Esophagus muscularis mucosa (tissue), 3 donors: ENCODE measurements at regions not wholly inside any gene's neighbourhood (a gene's known extent, or its start where the extent isn't known, plus 50 kb on each side); places are given as distances from the start of the nearest gene placed in this dataset.

Experiments
- CTCF ChIP-seq, 3 experiments: fragments of 200-600 bp in 2 of 3; fragments of 450-650 bp in 1 of 3; sonication (generic) in 2 of 3; IDR thresholded peaks; one replicate each; pipeline ENCODE4 v1.5.1; 2017 to 2019; ENCODE audit warnings: antibody characterized with exemption in 3 of 3, mild to moderate bottlenecking in 2 of 3, moderate library complexity in 1 of 3
- POLR2AphosphoS5 ChIP-seq, 2 donors: sonication (generic); formaldehyde crosslinking; IDR thresholded peaks; one replicate each; pipeline ENCODE4 v1.6.1; 2017; ENCODE audit warnings: antibody characterized with exemption in 2 of 2

GRCh38 chr21:27145134-27145798 lies 178.4 kb upstream of the ADAMTS5 start:
- TF ChIP-seq POLR2AphosphoS5 (IDR thresholded peaks at IDR 0.05) (no peak), CTCF (IDR thresholded peaks at IDR 0.05) (no peak)
